HCT116 (cell line): ENCODE measurements at regions not wholly inside any gene's neighbourhood (a gene's known extent, or its start where the extent isn't known, plus 50 kb on each side); places are given as distances from the start of the nearest gene placed in this dataset.

Experiments
- ATAC-seq: fragments of 200-7000 bp; cut with Tn5 transposase; 2 replicates; pipeline ENCODE4 v1.9.1; 2020; ENCODE audit warnings: mild to moderate bottlenecking, moderate library complexity
- BruUV-seq: library from RNA; stranded (reverse); fragments of 400-500 nt; replicated peaks from 2 replicates; lab custom pipeline; 2021; lab: Mats Ljungman, UMichigan
- CTCF ChIA-PET: fragments of 300-600 bp; sonication (Branson Sonifier 250); formaldehyde crosslinking; loops from one replicate; lab custom pipeline; 2021; ENCODE audit warnings: antibody characterized with exemption; lab: Charles Lee
- POLR2A ChIA-PET: fragments of 300-600, 350-600 bp; sonication (Branson Sonifier 250); formaldehyde crosslinking; loops from one replicate; lab custom pipeline; 2021; ENCODE audit warnings: antibody characterized with exemption; lab: Charles Lee
- RAD21 ChIA-PET, 2 experiments: fragments of 300-600 bp; sonication (Branson Sonifier 250); formaldehyde crosslinking; loops; one replicate each; lab custom pipeline; 2023; ENCODE audit warnings: low total read pairs in 2 of 2; ENCODE audit not compliant: uncharacterized antibody in 2 of 2, unreplicated experiment in 2 of 2, low non-redundant PET in 1 of 2; lab: Charles Lee
- DNase-seq: peaks from one replicate; pipeline ENCODE4 v3.0.0-alpha.2; 2010; ENCODE audit warnings: low read depth, low spot score
- H2AFZ ChIP-seq: fragments of 200-600 bp; shearing (Covaris generic), sonication (generic); 2 replicates; pipeline ENCODE4 v1.6.1; 2017; ENCODE audit warnings: low read depth, mixed run types, mixed read lengths, antibody characterized with exemption, low read length; ENCODE audit not compliant: poor library complexity, severe bottlenecking
- H3K27ac ChIP-seq: 2 replicates; pipeline ENCODE4 v1.5.1; 2012; ENCODE audit warnings: low read depth, low read length
- H3K27me3 ChIP-seq: fragments of 200-600 bp; sonication (generic); 2 replicates; pipeline ENCODE4 v1.6.1; 2016; ENCODE audit warnings: mixed run types, low read length, mixed read lengths; ENCODE audit not compliant: insufficient read depth
- H3K36me3 ChIP-seq, 2 experiments: fragments of 200-500 bp in 1 of 2; fragments of 200-600 bp in 1 of 2; sonication (Bioruptor generic) in 1 of 2; sonication (generic) in 1 of 2; 2 replicates each; pipeline versions ENCODE4 v1.5.1 to v1.6.1; 2014 to 2016; ENCODE audit warnings: low read length in 2 of 2, inconsistent platforms in 1 of 2, mixed read lengths in 1 of 2, mixed run types in 1 of 2; ENCODE audit not compliant: insufficient read depth in 2 of 2, control insufficient read depth in 1 of 2
- H3K4me1 ChIP-seq, 2 experiments: fragments of 200-600 bp in 1 of 2; sonication (generic) in 1 of 2; 2 replicates each; pipeline versions ENCODE4 v1.5.1 to v1.6.1; 2012 to 2017; ENCODE audit warnings: low read length in 2 of 2, inconsistent platforms in 1 of 2, mild to moderate bottlenecking in 1 of 2, mixed read lengths in 1 of 2, mixed run types in 1 of 2, moderate library complexity in 1 of 2; ENCODE audit not compliant: insufficient read depth in 2 of 2, control insufficient read depth in 1 of 2
- H3K4me2 ChIP-seq: fragments of 200-600 bp; sonication (generic); 2 replicates; pipeline ENCODE4 v1.6.1; 2017; ENCODE audit warnings: mixed run types, low read length, mixed read lengths
- H3K4me3 ChIP-seq, 2 experiments: fragments of 200-600 bp in 1 of 2; sonication (generic) in 1 of 2; replicated peaks in 1 of 2; 2 replicates each; pipeline ENCODE4 v1.5.1; 2011 to 2016; ENCODE audit warnings: low read length in 2 of 2, control low read depth in 1 of 2, low read depth in 1 of 2, mild to moderate bottlenecking in 1 of 2, mixed read lengths in 1 of 2, mixed run types in 1 of 2
- H3K79me2 ChIP-seq: fragments of 200-600 bp; sonication (generic); 2 replicates; pipeline ENCODE4 v1.6.1; 2017; ENCODE audit warnings: mild to moderate bottlenecking, mixed run types, low read length, moderate library complexity, mixed read lengths; ENCODE audit not compliant: insufficient read depth
- H3K9ac ChIP-seq: fragments of 200-600 bp; sonication (generic); 2 replicates; pipeline ENCODE4 v1.6.1; 2016; ENCODE audit warnings: low read length, mixed read lengths
- H3K9me2 ChIP-seq: fragments of 200-600 bp; sonication (generic), shearing (Covaris generic); 2 replicates; pipeline ENCODE4 v1.6.1; 2017; ENCODE audit warnings: mixed run types, mild to moderate bottlenecking, moderate library complexity; ENCODE audit not compliant: insufficient read depth
- H3K9me3 ChIP-seq, 2 experiments: fragments of 200-500 bp in 1 of 2; fragments of 200-600 bp in 1 of 2; sonication (Bioruptor generic) in 1 of 2; sonication (generic) in 1 of 2; 2 replicates each; pipeline ENCODE4 v1.6.1; 2014 to 2017; ENCODE audit warnings: low read length in 2 of 2, mixed read lengths in 2 of 2, inconsistent platforms in 1 of 2, low read depth in 1 of 2, mild to moderate bottlenecking in 1 of 2, mixed run types in 1 of 2, moderate library complexity in 1 of 2; ENCODE audit not compliant: control insufficient read depth in 1 of 2, insufficient read depth in 1 of 2
- H4K20me1 ChIP-seq: fragments of 200-600 bp; sonication (generic), shearing (Covaris generic); 2 replicates; pipeline ENCODE4 v1.6.1; 2017; ENCODE audit warnings: mixed run types, mild to moderate bottlenecking, moderate library complexity; ENCODE audit not compliant: insufficient read depth
- ATF3 ChIP-seq: IDR thresholded peaks from 2 replicates; pipeline ENCODE4 v1.6.1; 2012
- CBX3 ChIP-seq: IDR thresholded peaks from 2 replicates; pipeline ENCODE4 v1.6.1; 2012; ENCODE audit warnings: low read depth
- CEBPB ChIP-seq: IDR thresholded peaks from 2 replicates; pipeline ENCODE4 v1.6.1; 2012; ENCODE audit warnings: low read depth
- EGR1 ChIP-seq: IDR thresholded peaks from 2 replicates; pipeline ENCODE4 v1.6.1; 2012; ENCODE audit warnings: low read depth
- ELF1 ChIP-seq: IDR thresholded peaks from 2 replicates; pipeline ENCODE4 v1.6.1; 2012; ENCODE audit warnings: low read depth, borderline replicate concordance
- EZH2phosphoT487 ChIP-seq: fragments of 200-600 bp; IDR thresholded peaks from 2 replicates; pipeline ENCODE4 v1.6.1; 2018; ENCODE audit warnings: antibody characterized with exemption, borderline replicate concordance
- JUND ChIP-seq: IDR thresholded peaks from 2 replicates; pipeline ENCODE4 v1.6.1; 2012
- MAX ChIP-seq: IDR thresholded peaks from 2 replicates; pipeline ENCODE4 v1.6.1; 2012
- POLR2A ChIP-seq: IDR thresholded peaks from 2 replicates; pipeline ENCODE4 v1.7.0; 2011; ENCODE audit warnings: borderline replicate concordance; ENCODE audit not compliant: insufficient read depth, insufficient read length; ENCODE audit errors: extremely low read depth
- POLR2AphosphoS5 ChIP-seq: IDR thresholded peaks from 2 replicates; pipeline ENCODE4 v1.6.1; 2011; ENCODE audit warnings: mild to moderate bottlenecking, low read depth, low read length, moderate library complexity
- REST ChIP-seq: IDR thresholded peaks from 2 replicates; pipeline ENCODE4 v1.6.1; 2012; ENCODE audit warnings: low read depth
- SIN3A ChIP-seq: IDR thresholded peaks from 2 replicates; pipeline ENCODE4 v1.6.1; 2012; ENCODE audit warnings: low read depth
- SP1 ChIP-seq: IDR thresholded peaks from 2 replicates; pipeline ENCODE4 v1.6.1; 2012; ENCODE audit warnings: low read depth
- SRF ChIP-seq: IDR thresholded peaks from 2 replicates; pipeline ENCODE4 v1.6.1; 2012; ENCODE audit warnings: low read depth
- TCF7L2 ChIP-seq: IDR thresholded peaks from 2 replicates; pipeline ENCODE4 v1.7.0; 2011; ENCODE audit warnings: borderline replicate concordance, inconsistent platforms; ENCODE audit not compliant: insufficient read depth, insufficient read length; ENCODE audit errors: extremely low read depth
- YY1 ChIP-seq: IDR thresholded peaks from 2 replicates; pipeline ENCODE4 v1.6.1; 2011; ENCODE audit warnings: low read length, low read depth, moderate library complexity, mild to moderate bottlenecking; ENCODE audit not compliant: insufficient replicate concordance; ENCODE audit errors: extremely low read depth
- ZFX ChIP-seq: fragments of 450-650 bp; IDR thresholded peaks from 2 replicates; pipeline ENCODE4 v1.6.1; 2017
- ZNF274 ChIP-seq: fragments of 200-500 bp; sonication (Bioruptor generic); IDR thresholded peaks from 2 replicates; pipeline ENCODE4 v1.6.1; 2014; ENCODE audit warnings: mild to moderate bottlenecking, low read depth, low read length, inconsistent platforms
- intact Hi-C: fragments of 100-400 bp; cut with micrococcal nuclease; formaldehyde crosslinking; loops from 2 replicates; pipeline ENCODE4 v1.10.0; 2022
- TF ChIP-seq, protein P1 (sequence below), 3 experiments: fragments of 200-600 bp in 1 of 3; sonication (generic) in 1 of 3; IDR thresholded peaks in 2 of 3; conservative IDR thresholded peaks in 1 of 3; 2 replicates each; pipeline ENCODE4 v1.5.1; 2012 to 2017; ENCODE audit warnings: low read depth in 2 of 3, low read length in 2 of 3, antibody characterized with exemption in 1 of 3, borderline replicate concordance in 1 of 3, control low read depth in 1 of 3, mild to moderate bottlenecking in 1 of 3, mixed read lengths in 1 of 3, mixed run types in 1 of 3, moderate library complexity in 1 of 3; ENCODE audit not compliant: insufficient read depth in 1 of 3

DNA sequence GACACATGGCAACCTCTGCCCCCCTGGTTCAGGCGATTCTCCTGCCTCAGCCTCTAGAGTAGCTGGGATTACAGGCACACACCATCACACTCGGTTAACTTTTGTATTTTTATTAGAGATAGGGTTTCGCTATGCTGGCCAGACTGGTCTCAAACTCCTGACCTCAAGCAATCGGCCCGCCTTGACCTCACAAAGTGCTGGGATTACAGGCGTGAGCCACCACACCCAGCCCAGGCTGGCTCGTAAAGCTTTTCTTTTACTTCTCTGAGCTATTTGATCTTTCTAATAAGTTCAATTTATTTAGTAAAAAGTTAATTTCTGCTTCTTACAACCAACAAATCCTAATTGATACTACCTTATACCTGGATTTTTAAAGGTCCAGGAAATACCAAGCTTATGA lies 127.4 kb upstream of the KRR1 start (continued):
- TF ChIP-seq JUND (peak; percentile 27; the same call in 1 of the 2 replicates), REST (no peak), MAX (peak; percentile 38; the same call in 1 of the 2 replicates), ELF1 (no peak), ZNF274 (no peak), ZFX (no peak), TCF7L2 (peak; percentile 82)

DNA sequence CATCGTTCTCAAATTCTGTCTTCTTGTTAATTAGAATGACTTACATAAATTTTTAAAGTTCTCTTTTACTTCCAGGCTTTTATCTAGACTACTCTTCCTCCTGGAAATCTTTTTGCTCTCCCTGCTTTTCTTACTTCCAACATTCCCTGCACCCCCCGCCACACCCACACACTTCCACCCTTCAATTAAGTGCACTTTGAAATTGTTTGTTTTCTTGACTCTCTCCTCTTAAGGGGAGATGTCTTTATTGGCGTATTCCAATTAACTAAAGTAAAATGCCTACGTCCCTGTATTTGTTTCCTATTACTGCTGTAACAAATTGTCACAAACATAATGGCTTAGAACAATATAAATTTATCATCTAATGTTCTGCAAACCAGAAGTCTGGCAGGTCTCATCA lies 125.2 kb upstream of the KRR1 start:
- peak overlapping the region; percentile 99 for H3K27ac ChIP-seq
- H3K79me2 ChIP-seq = 0 out of 2 replicates have a peak, but pooled peaks cover 5% of the 10 kb centered on the region
- H3K36me3 ChIP-seq = peaks cover 0 to 4% of the 10 kb centered on the region in 2 experiments; a peak in 1 of 4 replicates
- DNase-seq (no peak), ATAC-seq (no peak)
- POLR2A ChIA-PET = interaction anchor here (0.6 to 14.5 kb wide), 9 partner anchors 9 to 395 kb away, joined by 3 to 271 read pairs (median 3); partner anchors contain the start of gene PHLDA1
- H3K9me2 ChIP-seq = no peaks in the 10 kb centered on the region
- RAD21 ChIA-PET = no interaction called here
- CTCF ChIA-PET = no interaction called here
- intact Hi-C loops = loop anchor here (5.0 kb wide), 5 partner anchors 86 to 816 kb away; no protein-coding TSS in a partner anchor
- H3K27me3 ChIP-seq = no peaks in the 10 kb centered on the region
- peak overlapping the region; percentile 52 for H3K9ac ChIP-seq
- no peaks in the 10 kb centered on the region for H4K20me1 ChIP-seq
- H2AFZ ChIP-seq = no peak overlapping the region
- no peaks in the 10 kb centered on the region for H3K9me3 ChIP-seq
- H3K4me2 ChIP-seq = peak overlapping the region; percentile 49
- BruUV-seq = no TSS peak
- no peak overlapping the region for H3K4me3 ChIP-seq
- peaks cover 69 to 81% of the 10 kb centered on the region in 2 experiments for H3K4me1 ChIP-seq
- TF ChIP-seq SRF (no peak), SIN3A (no peak), EZH2phosphoT487 (no peak), ELF1 (no peak), ATF3 (no peak), JUND (no peak), YY1 (no peak), MAX (no peak), CBX3 (no peak), EGR1 (no peak), SP1 (no peak), CEBPB (no peak), POLR2A (no peak), POLR2AphosphoS5 (no peak), ZNF274 (no peak)
- TF ChIP-seq, protein P1, sequence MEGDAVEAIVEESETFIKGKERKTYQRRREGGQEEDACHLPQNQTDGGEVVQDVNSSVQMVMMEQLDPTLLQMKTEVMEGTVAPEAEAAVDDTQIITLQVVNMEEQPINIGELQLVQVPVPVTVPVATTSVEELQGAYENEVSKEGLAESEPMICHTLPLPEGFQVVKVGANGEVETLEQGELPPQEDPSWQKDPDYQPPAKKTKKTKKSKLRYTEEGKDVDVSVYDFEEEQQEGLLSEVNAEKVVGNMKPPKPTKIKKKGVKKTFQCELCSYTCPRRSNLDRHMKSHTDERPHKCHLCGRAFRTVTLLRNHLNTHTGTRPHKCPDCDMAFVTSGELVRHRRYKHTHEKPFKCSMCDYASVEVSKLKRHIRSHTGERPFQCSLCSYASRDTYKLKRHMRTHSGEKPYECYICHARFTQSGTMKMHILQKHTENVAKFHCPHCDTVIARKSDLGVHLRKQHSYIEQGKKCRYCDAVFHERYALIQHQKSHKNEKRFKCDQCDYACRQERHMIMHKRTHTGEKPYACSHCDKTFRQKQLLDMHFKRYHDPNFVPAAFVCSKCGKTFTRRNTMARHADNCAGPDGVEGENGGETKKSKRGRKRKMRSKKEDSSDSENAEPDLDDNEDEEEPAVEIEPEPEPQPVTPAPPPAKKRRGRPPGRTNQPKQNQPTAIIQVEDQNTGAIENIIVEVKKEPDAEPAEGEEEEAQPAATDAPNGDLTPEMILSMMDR (IDR thresholded peaks at IDR 0.05 in 2 of 3, conservative IDR thresholded peaks at IDR 0.05 in 1 of 3; ENCODE audit: borderline replicate concordance in 1 of 3, insufficient read depth in 1 of 3, low read depth in 2 of 3, low read length in 2 of 3) = no peak
